GM12878 (cell line): ENCODE measurements at regions not wholly inside any gene's neighbourhood (a gene's known extent, or its start where the extent isn't known, plus 50 kb on each side); places are given as distances from the start of the nearest gene placed in this dataset.

Source experiments
- ATAC-seq: fragments of 200-7000 bp; cut with Tn5 transposase; 3 replicates; pipeline ENCODE4 v1.9.1; 2020; ENCODE audit warnings: mild to moderate bottlenecking, moderate library complexity
- BruUV-seq: library from RNA; stranded (reverse); fragments of 400-500 nt; replicated peaks from 2 replicates; lab custom pipeline; 2021; lab: Mats Ljungman, UMichigan
- CTCF ChIA-PET: fragments of 300-600 bp; sonication (Branson Sonifier 250); formaldehyde crosslinking; extraction: SDS; loops from one replicate; lab custom pipeline; 2021; ENCODE audit warnings: inconsistent platforms; lab: Yijun Ruan, JAX
- POLR2A ChIA-PET: fragments of 350-600 bp; formaldehyde crosslinking; extraction: SDS; loops from one replicate; lab custom pipeline; 2021; ENCODE audit warnings: inconsistent platforms; lab: Charles Lee
- RAD21 ChIA-PET: fragments of 300-600 bp; sonication (Branson Sonifier 250); formaldehyde crosslinking; loops from one replicate; lab custom pipeline; 2023; ENCODE audit warnings: antibody characterized with exemption; ENCODE audit not compliant: unreplicated experiment; lab: Charles Lee
- SMC1A ChIA-PET: fragments of 300-600 bp; sonication (Branson Sonifier 250); formaldehyde crosslinking; loops from one replicate; lab custom pipeline; 2023; ENCODE audit not compliant: unreplicated experiment, uncharacterized antibody; lab: Charles Lee
- DNase-seq: peaks from one replicate; pipeline ENCODE4 v3.0.0-alpha.2; 2011; ENCODE audit warnings: low read depth, low spot score
- FAIRE-seq: peaks from 3 replicates; lab custom pipeline; 2011; peaks lifted over from hg19 to GRCh38; lab: Jason Lieb, UNC
- H2AFZ ChIP-seq: 2 replicates; pipeline ENCODE4 v1.6.0; 2011; ENCODE audit warnings: low read depth, low read length, control low read depth; ENCODE audit not compliant: control insufficient read depth
- H3K27ac ChIP-seq: 2 replicates; pipeline ENCODE4 v1.5.1; 2011; ENCODE audit warnings: control low read depth; ENCODE audit not compliant: control insufficient read depth, insufficient read depth
- H3K27me3 ChIP-seq, 2 experiments: replicated peaks in 1 of 2; 2 replicates each; pipeline versions ENCODE4 v1.6.0 to v1.6.1; 2011; ENCODE audit warnings: low read length in 1 of 2; ENCODE audit not compliant: control insufficient read depth in 2 of 2, insufficient read depth in 2 of 2
- H3K36me3 ChIP-seq, 2 experiments: 2 replicates each; pipeline ENCODE4 v1.5.1; 2011; ENCODE audit warnings: low read length in 1 of 2; ENCODE audit not compliant: control insufficient read depth in 2 of 2, insufficient read depth in 2 of 2
- H3K4me1 ChIP-seq: 2 replicates; pipeline ENCODE4 v1.6.1; 2011; ENCODE audit warnings: mild to moderate bottlenecking, low read length, moderate library complexity, mixed read lengths; ENCODE audit not compliant: control insufficient read depth, insufficient read depth
- H3K4me2 ChIP-seq: 2 replicates; pipeline ENCODE4 v1.6.0; 2011; ENCODE audit warnings: control low read depth; ENCODE audit not compliant: control insufficient read depth, insufficient read depth
- H3K4me3 ChIP-seq: fragments of 200-600 bp; sonication (generic); 2 replicates; pipeline ENCODE4 v1.5.1; 2016
- H3K79me2 ChIP-seq: 2 replicates; pipeline ENCODE4 v1.6.0; 2011; ENCODE audit warnings: low read length; ENCODE audit not compliant: control insufficient read depth, insufficient read depth
- H3K9ac ChIP-seq: 2 replicates; pipeline ENCODE4 v1.8.0; 2011; ENCODE audit warnings: low read length, control low read depth, mixed read lengths; ENCODE audit not compliant: control insufficient read depth, insufficient read depth
- H3K9me3 ChIP-seq: replicated peaks from 3 replicates; pipeline ENCODE4 v1.5.1; 2011; ENCODE audit warnings: mild to moderate bottlenecking, low read length; ENCODE audit not compliant: control insufficient read depth, insufficient read depth
- H4K20me1 ChIP-seq: 2 replicates; pipeline ENCODE4 v1.6.0; 2011; ENCODE audit not compliant: control insufficient read depth, insufficient read depth
- BACH1 ChIP-seq: fragments of 450-650 bp; IDR thresholded peaks from 2 replicates; pipeline ENCODE4 v1.6.1; 2017; ENCODE audit warnings: mild to moderate bottlenecking, borderline replicate concordance
- CBFB ChIP-seq: IDR thresholded peaks from 2 replicates; pipeline ENCODE4 v1.6.1; 2016; ENCODE audit warnings: antibody characterized with exemption, low read depth
- FOXM1 ChIP-seq: IDR thresholded peaks from 2 replicates; pipeline ENCODE4 v1.6.1; 2012; ENCODE audit warnings: low read depth, mild to moderate bottlenecking, inconsistent platforms, low read length, moderate library complexity
- HCFC1 ChIP-seq: fragments of 150-350 bp; IDR thresholded peaks from 2 replicates; pipeline ENCODE4 v1.6.1; 2014; ENCODE audit warnings: low read length
- HSF1 ChIP-seq: fragments of 150-350 bp; IDR thresholded peaks from 2 replicates; pipeline ENCODE4 v1.6.1; 2014; ENCODE audit warnings: mild to moderate bottlenecking, low read depth, low read length
- JUNB ChIP-seq: IDR thresholded peaks from 2 replicates; pipeline ENCODE4 v1.6.1; 2016; ENCODE audit warnings: antibody characterized with exemption, mild to moderate bottlenecking
- NFIC ChIP-seq: IDR thresholded peaks from 2 replicates; pipeline ENCODE4 v1.6.1; 2012; ENCODE audit warnings: low read depth, mild to moderate bottlenecking, inconsistent platforms, low read length, moderate library complexity
- POLR2AphosphoS5 ChIP-seq: IDR thresholded peaks from 2 replicates; pipeline ENCODE4 v1.6.1; 2011; ENCODE audit warnings: mild to moderate bottlenecking, low read length, inconsistent platforms
- RUNX3 ChIP-seq: IDR thresholded peaks from 2 replicates; pipeline ENCODE4 v1.6.1; 2012; ENCODE audit warnings: low read length, inconsistent platforms
- SIX5 ChIP-seq: IDR thresholded peaks from 2 replicates; pipeline ENCODE4 v1.6.1; 2011; ENCODE audit warnings: mild to moderate bottlenecking, low read depth, low read length, moderate library complexity; ENCODE audit not compliant: severe bottlenecking
- SUPT20H ChIP-seq: IDR thresholded peaks from 2 replicates; pipeline ENCODE4 v1.6.1; 2011; ENCODE audit warnings: low read depth, mild to moderate bottlenecking, low read length, moderate library complexity, borderline replicate concordance; ENCODE audit not compliant: control insufficient read depth
- ZBTB4 ChIP-seq: fragments of 450-650 bp; formaldehyde crosslinking; IDR thresholded peaks from 2 replicates; pipeline ENCODE4 v1.4.0; 2022; ENCODE audit warnings: mild to moderate bottlenecking, moderate library complexity
- ZNF274 ChIP-seq: IDR thresholded peaks from one replicate; pipeline ENCODE4 v1.8.0; 2011; ENCODE audit not compliant: insufficient read length, insufficient read depth
- WGBS: methylation state at CpG from one replicate; pipeline ENCODE4 v1.1.6; 2016; ENCODE audit warnings: low lambda C conversion rate; ENCODE audit not compliant: insufficient replicate concordance, insufficient coverage; ENCODE audit errors: missing lambda C conversion rate; 5-methylcytosine and 5-hydroxymethylcytosine counted together
- in situ Hi-C: fragments of 300-500 bp; cut with MboI; formaldehyde crosslinking; loops from 9 replicates; pipeline ENCODE4 v1.14.3; 2018; ENCODE audit warnings: mixed read lengths
- intact Hi-C: fragments of 100-400 bp; cut with micrococcal nuclease; formaldehyde crosslinking; loops from one replicate; pipeline ENCODE4 v1.14.2; 2022; ENCODE audit not compliant: unreplicated experiment
- TF ChIP-seq, protein P1 (sequence below): fragments of 450-650 bp; IDR thresholded peaks from 2 replicates; pipeline ENCODE4 v1.6.1; 2017; ENCODE audit warnings: mild to moderate bottlenecking, moderate library complexity
- TF ChIP-seq, protein P2 (sequence below): IDR thresholded peaks from 2 replicates; pipeline ENCODE4 v1.6.1; 2012; ENCODE audit warnings: low read depth, low read length, improper control_type of control experiment

DNA sequence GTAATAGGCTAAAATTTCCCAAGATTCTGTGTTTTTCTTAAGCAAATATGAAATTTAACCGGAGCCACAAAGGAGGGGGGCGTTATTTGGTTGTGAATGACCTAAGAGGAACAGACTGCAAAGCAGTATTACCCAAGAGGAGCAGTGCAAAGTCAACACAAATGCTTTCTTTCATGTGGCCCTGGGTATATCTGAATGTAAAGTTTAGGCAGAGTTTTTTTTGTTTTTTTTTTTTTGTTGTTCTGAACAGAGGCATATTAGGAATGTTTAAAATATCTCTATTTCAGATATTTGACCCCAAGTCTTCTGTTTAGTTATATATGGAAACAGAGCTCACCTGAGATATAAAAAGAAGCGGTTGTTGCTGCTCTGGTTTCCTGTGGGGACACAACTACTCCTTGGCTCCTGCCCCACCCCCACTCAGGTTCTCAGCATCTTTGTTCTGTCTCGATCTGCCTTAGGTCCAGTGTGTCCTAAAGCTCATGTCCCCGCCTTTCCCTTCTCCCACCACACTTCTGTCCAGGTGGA, 220.7 kb downstream of the RFC3 start:
- no peak for DNase-seq
- no peaks in the 10 kb centered on the region; the same call in 2 of the 3 replicates for H3K9me3 ChIP-seq
- no peaks in the 10 kb centered on the region for H3K27me3 ChIP-seq
- H3K4me1 ChIP-seq: peaks cover 10% of the 10 kb centered on the region
- in situ Hi-C loops: no loop called here
- ChIA-PET POLR2A (no interaction called here), CTCF (interaction anchor here (1.0 to 1.2 kb wide), 2 partner anchors 23 to 39 kb away, joined by 4 to 6 read pairs; no protein-coding TSS in a partner anchor), RAD21 (interaction anchor here (0.6 to 1.0 kb wide), 4 partner anchors 19 to 383 kb away, joined by 3 read pairs; no protein-coding TSS in a partner anchor), SMC1A (interaction anchor here (0.5 to 1.8 kb wide), 5 partner anchors 32 to 982 kb away, joined by 3 to 6 read pairs (median 3); no protein-coding TSS in a partner anchor)
- FAIRE-seq: no peak
- no peaks in the 10 kb centered on the region for H4K20me1 ChIP-seq
- H3K27ac ChIP-seq: peak overlapping the region; percentile 33
- peak overlapping the region; percentile 47; the same call in 1 of the 2 replicates for H3K4me2 ChIP-seq
- intact Hi-C loops: no loop called here
- WGBS: 1% methylated on average over 5 of the region's 5 CpGs
- peak overlapping the region; percentile 54 for H2AFZ ChIP-seq
- no peaks in the 10 kb centered on the region for H3K36me3 ChIP-seq
- ATAC-seq: peak; percentile 62
- BruUV-seq: no TSS peak
- no peak overlapping the region for H3K9ac ChIP-seq
- no peaks in the 10 kb centered on the region for H3K79me2 ChIP-seq
- 0 out of 2 replicates have a peak overlapping the region, but pooled peaks have one; percentile 14 for H3K4me3 ChIP-seq
- TF ChIP-seq FOXM1 (peak; percentile 33; the same call in 1 of the 2 replicates), HSF1 (no peak), HCFC1 (no peak), SIX5 (no peak), RUNX3 (peak; percentile 77), BACH1 (no peak), POLR2AphosphoS5 (no peak), CBFB (no peak), ZBTB4 (no peak), ZNF274 (no peak), JUNB (no peak), NFIC (peak; percentile 83), SUPT20H (no peak)
- TF ChIP-seq, protein P1, sequence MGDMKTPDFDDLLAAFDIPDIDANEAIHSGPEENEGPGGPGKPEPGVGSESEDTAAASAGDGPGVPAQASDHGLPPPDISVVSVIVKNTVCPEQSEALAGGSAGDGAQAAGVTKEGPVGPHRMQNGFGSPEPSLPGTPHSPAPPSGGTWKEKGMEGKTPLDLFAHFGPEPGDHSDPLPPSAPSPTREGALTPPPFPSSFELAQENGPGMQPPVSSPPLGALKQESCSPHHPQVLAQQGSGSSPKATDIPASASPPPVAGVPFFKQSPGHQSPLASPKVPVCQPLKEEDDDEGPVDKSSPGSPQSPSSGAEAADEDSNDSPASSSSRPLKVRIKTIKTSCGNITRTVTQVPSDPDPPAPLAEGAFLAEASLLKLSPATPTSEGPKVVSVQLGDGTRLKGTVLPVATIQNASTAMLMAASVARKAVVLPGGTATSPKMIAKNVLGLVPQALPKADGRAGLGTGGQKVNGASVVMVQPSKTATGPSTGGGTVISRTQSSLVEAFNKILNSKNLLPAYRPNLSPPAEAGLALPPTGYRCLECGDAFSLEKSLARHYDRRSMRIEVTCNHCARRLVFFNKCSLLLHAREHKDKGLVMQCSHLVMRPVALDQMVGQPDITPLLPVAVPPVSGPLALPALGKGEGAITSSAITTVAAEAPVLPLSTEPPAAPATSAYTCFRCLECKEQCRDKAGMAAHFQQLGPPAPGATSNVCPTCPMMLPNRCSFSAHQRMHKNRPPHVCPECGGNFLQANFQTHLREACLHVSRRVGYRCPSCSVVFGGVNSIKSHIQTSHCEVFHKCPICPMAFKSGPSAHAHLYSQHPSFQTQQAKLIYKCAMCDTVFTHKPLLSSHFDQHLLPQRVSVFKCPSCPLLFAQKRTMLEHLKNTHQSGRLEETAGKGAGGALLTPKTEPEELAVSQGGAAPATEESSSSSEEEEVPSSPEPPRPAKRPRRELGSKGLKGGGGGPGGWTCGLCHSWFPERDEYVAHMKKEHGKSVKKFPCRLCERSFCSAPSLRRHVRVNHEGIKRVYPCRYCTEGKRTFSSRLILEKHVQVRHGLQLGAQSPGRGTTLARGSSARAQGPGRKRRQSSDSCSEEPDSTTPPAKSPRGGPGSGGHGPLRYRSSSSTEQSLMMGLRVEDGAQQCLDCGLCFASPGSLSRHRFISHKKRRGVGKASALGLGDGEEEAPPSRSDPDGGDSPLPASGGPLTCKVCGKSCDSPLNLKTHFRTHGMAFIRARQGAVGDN: no peak
- TF ChIP-seq, protein P2, sequence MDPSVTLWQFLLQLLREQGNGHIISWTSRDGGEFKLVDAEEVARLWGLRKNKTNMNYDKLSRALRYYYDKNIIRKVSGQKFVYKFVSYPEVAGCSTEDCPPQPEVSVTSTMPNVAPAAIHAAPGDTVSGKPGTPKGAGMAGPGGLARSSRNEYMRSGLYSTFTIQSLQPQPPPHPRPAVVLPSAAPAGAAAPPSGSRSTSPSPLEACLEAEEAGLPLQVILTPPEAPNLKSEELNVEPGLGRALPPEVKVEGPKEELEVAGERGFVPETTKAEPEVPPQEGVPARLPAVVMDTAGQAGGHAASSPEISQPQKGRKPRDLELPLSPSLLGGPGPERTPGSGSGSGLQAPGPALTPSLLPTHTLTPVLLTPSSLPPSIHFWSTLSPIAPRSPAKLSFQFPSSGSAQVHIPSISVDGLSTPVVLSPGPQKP: no peak
